Stimulated activated naive CD8-positive, alpha-beta T cell treated with anti-CD3 and anti-CD28 coated beads, Interleukin-15, amount 100 ng/mL, for 72 hours (primary cell): ENCODE measurements at regions not wholly inside any gene's neighbourhood (a gene's known extent, or its start where the extent isn't known, plus 50 kb on each side); places are given as distances from the start of the nearest gene placed in this dataset.
"Not testable (repeated sequence)": the region's sequence is repeated elsewhere in the genome, so short reads cannot be mapped to it uniquely, and the experiment has no call there.

Experiments used
- ATAC-seq: fragments of 150-1000 bp; cut with Tn5 transposase; 2 replicates; pipeline ENCODE4 v1.10.0; 2021; ENCODE audit warnings: mild to moderate bottlenecking, moderate library complexity
- DNase-seq, 2 donors: peaks; one replicate each; pipeline ENCODE4 v3.0.0; 2021 to 2022
- H3K27ac Mint-ChIP-seq, 2 donors: one replicate each; pipeline ENCODE4 v1.8.0; 2022; ENCODE audit warnings: mild to moderate bottlenecking in 2 of 2, mixed read lengths in 2 of 2, moderate library complexity in 2 of 2
- H3K27me3 Mint-ChIP-seq: one replicate; pipeline ENCODE4 v1.8.0; 2022; ENCODE audit warnings: mixed read lengths
- H3K4me1 Mint-ChIP-seq: one replicate; pipeline ENCODE4 v1.8.0; 2022; ENCODE audit warnings: mild to moderate bottlenecking, mixed read lengths
- H3K4me3 Mint-ChIP-seq, 2 donors: one replicate each; pipeline ENCODE4 v1.8.0; 2022; ENCODE audit warnings: mild to moderate bottlenecking in 2 of 2, mixed read lengths in 2 of 2, moderate library complexity in 1 of 2
- H3K9me3 Mint-ChIP-seq, 2 donors: one replicate each; pipeline ENCODE4 v1.8.0; 2022; ENCODE audit warnings: mixed read lengths in 2 of 2

DNA sequence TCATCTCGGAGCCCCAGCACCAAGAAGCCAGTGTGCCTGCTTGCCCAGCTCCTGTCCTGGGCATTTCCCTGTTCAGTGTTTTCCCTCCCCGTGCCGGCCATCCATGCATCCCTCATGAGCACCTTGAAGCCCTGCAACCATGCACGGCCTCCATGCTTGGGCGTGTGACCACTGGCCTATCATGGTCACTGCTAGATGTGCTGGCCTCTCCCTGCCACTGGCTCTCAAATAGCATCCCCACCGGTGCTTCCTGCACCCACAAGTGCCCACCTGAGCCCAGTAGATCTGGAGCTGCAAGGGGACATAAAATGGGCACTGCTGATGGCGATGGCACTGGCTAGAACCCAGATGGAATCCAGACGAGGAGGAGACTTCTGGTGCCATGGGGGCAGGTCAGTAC, 126.0 kb downstream of the TUBA3C start:
- H3K4me1 Mint-ChIP-seq, result no peaks in the 10 kb centered on the region
- peak overlapping the region in 1 of 2 donors; percentile 6 for H3K27ac Mint-ChIP-seq
- H3K4me3 Mint-ChIP-seq, result no peak overlapping the region
- DNase-seq, result no peak
- H3K27me3 Mint-ChIP-seq, result no peaks in the 10 kb centered on the region
- H3K9me3 Mint-ChIP-seq, result peaks cover 8 to 11% of the 10 kb centered on the region in 2 donors
- ATAC-seq, result no peak

DNA sequence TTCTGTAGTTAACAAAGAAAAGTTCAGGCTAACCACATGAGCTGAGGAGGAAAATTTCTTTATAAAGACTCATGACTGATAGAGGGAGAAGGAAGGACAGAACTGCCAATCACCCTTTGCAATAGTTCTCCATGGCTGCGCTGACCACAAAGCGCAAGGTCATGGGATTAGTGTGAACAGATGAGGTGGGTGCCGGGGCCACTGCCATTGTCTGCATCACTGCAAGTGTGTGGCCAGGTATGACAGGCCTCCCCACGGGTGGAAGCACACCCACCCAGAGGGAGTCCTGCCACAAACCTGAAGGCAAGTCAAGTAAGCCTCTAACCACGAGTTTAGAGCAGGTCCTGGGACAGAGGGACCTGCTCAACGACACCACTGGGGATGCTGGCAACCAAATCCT, 128.1 kb downstream of the TUBA3C start:
- ATAC-seq (no peak), DNase-seq (no peak)
- Mint-ChIP-seq H3K27me3 (no peaks in the 10 kb centered on the region), H3K9me3 (peaks cover 8 to 11% of the 10 kb centered on the region in 2 donors), H3K27ac (no peak overlapping the region), H3K4me1 (no peaks in the 10 kb centered on the region), H3K4me3 (no peak overlapping the region)

DNA sequence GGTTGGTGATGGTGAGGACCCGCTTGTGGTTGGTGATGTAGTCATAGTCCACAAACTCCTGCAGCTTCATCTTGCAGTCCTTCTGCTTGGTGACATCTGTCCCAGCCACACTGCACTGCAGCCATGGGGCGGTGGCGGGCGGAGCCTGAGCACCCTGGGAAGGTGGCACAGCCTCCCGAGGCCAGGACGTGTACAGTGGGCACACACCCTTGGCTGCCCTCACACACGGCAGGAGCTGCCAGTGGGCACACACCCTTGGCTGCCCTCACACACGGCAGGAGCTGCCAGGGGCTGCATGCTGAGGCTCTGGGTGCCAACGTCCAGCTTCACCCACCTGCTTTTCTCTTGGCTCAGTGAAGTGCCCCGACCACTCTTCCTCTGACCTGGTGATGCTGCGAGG, 128.7 kb downstream of the TUBA3C start:
- Mint-ChIP-seq H3K4me1 (no peaks in the 10 kb centered on the region), H3K9me3 (peaks cover 8 to 11% of the 10 kb centered on the region in 2 donors), H3K27me3 (no peaks in the 10 kb centered on the region), H3K27ac (no peak overlapping the region), H3K4me3 (no peak overlapping the region)
- no peak for ATAC-seq
- DNase-seq, result no peak

DNA sequence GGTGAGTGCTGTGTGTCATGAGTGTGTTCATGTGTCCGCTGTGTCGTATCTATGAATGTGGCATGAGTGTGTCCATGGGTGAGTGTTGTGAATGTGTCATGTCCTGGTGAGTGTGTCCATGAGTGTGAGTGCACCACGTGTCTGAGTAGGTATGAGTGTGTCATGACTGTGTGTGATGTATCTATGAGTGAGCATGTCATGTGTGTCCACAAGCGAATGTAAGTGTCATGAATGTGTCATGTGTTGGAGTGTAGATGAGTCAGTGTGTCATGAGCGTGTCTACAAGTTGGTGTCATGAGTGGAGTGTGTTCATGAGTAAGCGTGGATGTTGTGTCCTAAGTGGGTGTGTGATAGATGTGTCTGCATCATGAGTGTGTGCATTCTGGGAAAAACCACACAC, 129.4 kb downstream of the TUBA3C start:
- H3K9me3 Mint-ChIP-seq, result peaks cover 8 to 11% of the 10 kb centered on the region in 2 donors
- no peaks in the 10 kb centered on the region for H3K4me1 Mint-ChIP-seq
- ATAC-seq, result no peak
- DNase-seq, result no peak
- H3K27ac Mint-ChIP-seq, result no peak overlapping the region
- no peaks in the 10 kb centered on the region for H3K27me3 Mint-ChIP-seq
- H3K4me3 Mint-ChIP-seq, result no peak overlapping the region

DNA sequence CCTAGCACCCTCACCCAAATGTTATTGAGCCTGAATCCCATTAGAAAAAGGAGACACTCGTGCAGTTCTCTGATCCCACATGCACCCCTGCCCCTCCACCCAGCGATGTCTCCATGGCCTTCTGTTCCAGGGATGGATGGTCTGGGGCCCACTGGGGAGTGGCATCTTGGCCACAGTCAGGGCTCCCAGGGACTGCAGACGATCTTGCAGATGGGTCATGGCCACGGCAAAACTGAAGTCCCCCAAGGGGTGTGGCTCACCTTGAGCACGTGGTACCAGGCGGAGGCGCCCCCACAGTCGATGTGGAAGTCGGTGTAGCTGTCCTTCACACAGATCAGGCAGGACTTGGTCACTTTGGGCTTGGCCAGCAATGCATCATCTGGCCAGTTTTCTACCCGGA, 130.7 kb downstream of the TUBA3C start:
- peak; percentile 6 for ATAC-seq
- no peak for DNase-seq
- Mint-ChIP-seq H3K4me1 (no peaks in the 10 kb centered on the region), H3K27me3 (no peaks in the 10 kb centered on the region), H3K9me3 (peaks cover 8 to 11% of the 10 kb centered on the region in 2 donors), H3K4me3 (no peak overlapping the region), H3K27ac (no peak overlapping the region)

DNA sequence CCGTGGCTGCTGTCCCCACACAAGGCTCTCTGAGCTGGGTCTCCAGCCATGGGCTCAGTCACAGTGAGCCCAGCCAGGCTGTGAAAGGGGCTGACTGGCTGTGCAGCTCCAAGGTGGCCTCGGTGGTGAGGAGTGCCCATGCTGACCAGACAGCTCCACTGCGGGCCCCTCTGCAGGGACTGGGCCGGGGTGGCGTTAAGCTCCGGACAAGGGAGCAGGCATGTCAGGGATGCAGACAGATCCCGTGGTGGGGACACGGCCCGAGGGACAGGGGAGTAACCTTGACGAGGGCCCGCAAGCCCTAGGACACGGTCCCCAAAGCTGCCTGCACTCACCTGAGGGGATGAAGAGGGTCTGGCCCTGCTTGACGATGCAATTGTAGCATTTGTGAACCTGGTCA, 132.0 kb downstream of the TUBA3C start:
- not testable (repeated sequence) for ATAC-seq, H3K27me3 Mint-ChIP-seq, H3K27ac Mint-ChIP-seq, H3K4me3 Mint-ChIP-seq, H3K4me1 Mint-ChIP-seq, DNase-seq
- peaks cover 8 to 11% of the 10 kb centered on the region in 2 donors for H3K9me3 Mint-ChIP-seq

DNA sequence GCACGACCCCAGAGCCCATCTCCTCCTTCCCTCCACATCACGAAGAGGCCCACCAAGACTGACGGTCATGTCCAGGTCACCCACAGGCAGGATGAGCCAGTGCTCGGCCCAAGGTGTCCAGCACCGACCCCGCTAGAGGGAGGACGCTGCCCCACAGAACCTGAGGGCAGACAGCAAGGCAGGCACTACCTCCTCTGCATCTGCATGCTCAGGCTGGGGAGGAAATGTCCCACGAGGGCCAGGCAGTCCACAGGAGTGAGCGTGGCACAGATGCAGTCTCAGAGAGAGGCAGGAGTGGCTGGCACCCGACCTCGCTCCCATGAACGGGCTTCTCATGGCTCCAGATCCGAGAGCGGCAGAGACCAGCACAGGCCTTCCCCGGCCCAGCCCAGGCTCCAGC, 133.2 kb downstream of the TUBA3C start:
- Mint-ChIP-seq H3K27me3 (no peaks in the 10 kb centered on the region), H3K9me3 (peaks cover 8 to 11% of the 10 kb centered on the region in 2 donors), H3K4me1 (no peaks in the 10 kb centered on the region), H3K27ac (no peak overlapping the region), H3K4me3 (no peak overlapping the region)
- DNase-seq (no peak), ATAC-seq (peak; percentile 24)

DNA sequence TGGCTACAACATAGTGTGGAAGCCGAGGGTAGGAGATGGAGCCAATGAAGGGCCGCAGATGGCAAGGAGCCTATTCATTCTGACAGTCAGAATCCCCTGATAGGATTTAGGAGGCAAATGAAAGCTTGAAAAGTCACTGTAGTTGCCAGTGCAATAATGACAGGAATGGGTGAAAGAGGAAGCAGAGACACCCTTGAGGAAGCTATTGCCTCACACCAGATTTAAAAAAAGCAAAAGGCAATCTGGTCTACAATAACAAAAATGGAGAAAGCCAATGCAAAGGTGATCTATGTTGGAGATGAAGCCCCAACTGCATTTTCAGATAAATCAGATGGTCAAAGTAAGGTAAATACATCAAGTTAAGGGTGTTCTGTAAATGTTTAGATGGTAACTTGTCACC, 158.5 kb downstream of the TUBA3C start:
- DNase-seq (no peak), ATAC-seq (no peak)
- Mint-ChIP-seq H3K9me3 (peaks cover 0 to 6% of the 10 kb centered on the region in 2 donors), H3K27me3 (peaks cover 20% of the 10 kb centered on the region), H3K4me1 (no peaks in the 10 kb centered on the region), H3K4me3 (no peak overlapping the region), H3K27ac (peak overlapping the region in 1 of 2 donors; percentile 9)

DNA sequence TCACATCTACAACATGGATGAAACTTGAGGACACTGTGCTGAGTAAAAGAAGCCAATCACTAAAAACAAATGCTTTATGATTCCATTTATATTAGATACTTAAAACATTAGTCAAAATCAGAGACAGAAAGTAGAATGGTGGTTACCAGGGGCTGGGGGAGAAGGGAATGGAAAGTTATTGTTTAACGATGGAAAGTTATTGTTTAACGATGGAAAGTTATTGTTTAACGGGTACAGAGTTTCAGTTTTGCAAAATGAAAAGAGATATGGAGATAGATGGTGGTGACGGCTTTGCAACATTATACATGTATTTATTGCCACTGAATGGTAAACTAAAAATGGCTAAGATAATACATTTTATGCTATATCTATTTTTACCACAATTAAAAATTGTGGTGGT, 160.6 kb downstream of the TUBA3C start:
- DNase-seq (no peak), ATAC-seq (no peak)
- H3K9me3 Mint-ChIP-seq, result peaks cover 0 to 6% of the 10 kb centered on the region in 2 donors
- H3K27me3 Mint-ChIP-seq, result peaks cover 20% of the 10 kb centered on the region
- H3K4me1 Mint-ChIP-seq, result no peaks in the 10 kb centered on the region
- no peak overlapping the region for H3K27ac Mint-ChIP-seq
- H3K4me3 Mint-ChIP-seq, result no peak overlapping the region

DNA sequence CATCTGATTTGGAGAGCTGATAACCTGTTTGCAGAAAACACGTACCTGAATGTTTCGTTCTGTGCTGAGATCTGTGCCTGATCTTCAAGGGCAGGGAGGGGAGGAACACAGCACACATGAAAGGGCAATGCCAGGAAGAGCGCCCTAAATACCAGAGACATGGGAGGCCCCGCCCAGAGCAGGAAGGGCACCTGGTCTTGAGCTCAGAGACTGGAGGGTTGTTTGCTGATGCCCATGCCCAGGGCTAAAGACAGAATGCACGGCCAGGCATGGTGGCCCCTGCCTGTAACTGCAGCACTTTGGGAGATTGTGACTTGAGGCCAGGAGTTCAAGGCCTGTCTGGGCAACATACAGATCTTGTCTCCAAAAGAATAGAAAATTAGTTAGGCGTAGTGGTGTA, 183.2 kb downstream of the TUBA3C start:
- H3K27ac Mint-ChIP-seq, result no peak overlapping the region
- ATAC-seq (peak; percentile 9), DNase-seq (no peak)
- H3K4me1 Mint-ChIP-seq, result no peaks in the 10 kb centered on the region
- peaks cover 0 to 14% of the 10 kb centered on the region in 2 donors for H3K9me3 Mint-ChIP-seq
- no peak overlapping the region for H3K4me3 Mint-ChIP-seq
- H3K27me3 Mint-ChIP-seq, result no peaks in the 10 kb centered on the region

DNA sequence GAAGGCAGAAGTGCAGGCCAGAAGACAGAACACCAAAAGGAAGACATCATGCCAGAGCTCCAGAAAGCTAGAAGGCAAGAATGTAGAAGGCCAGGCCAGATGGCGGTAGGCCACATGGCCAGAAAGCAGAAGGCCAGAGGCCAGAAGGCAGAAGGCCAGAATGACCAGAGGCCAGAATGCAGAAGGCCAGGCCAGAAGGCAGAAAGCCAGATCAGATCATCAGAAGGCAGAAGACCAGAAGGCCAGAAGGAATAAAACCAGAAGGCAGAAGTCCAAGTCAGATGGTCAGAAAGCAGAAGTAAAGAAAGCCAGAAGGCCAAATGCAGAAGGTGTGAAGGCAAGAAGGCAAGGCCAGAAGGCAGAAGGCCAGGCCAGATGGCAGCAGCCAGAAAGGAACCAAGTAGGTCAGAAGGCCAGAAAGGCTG, 185.0 kb downstream of the TUBA3C start:
- Mint-ChIP-seq H3K9me3 (peaks cover 0 to 31% of the 10 kb centered on the region in 2 donors), H3K27ac (peak overlapping the region in 1 of 2 donors; percentile 50), H3K4me3 (no peak overlapping the region), H3K27me3 (no peaks in the 10 kb centered on the region), H3K4me1 (no peaks in the 10 kb centered on the region)
- DNase-seq (no peak), ATAC-seq (no peak)

DNA sequence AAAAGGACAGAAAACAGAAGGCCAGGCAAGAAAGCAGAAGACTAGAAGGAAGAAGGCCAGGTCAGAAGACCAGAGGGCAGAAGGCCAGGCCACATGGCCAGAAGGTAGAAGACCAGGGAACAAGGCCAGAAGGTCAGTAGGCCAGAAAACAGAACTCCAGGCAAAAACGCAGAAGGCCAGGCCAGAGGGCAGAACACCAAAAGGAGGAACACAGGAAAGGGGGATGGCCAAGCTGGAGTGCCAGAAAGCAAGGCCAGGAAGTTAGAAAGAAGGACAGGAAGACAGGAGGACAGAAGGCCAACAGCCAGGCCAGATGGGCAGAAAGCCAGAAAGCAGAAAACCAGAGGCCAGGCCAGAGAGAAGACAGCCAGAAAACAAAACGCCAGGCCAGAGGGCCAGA, 185.4 kb downstream of the TUBA3C start:
- Mint-ChIP-seq H3K4me3 (no peak overlapping the region), H3K4me1 (no peaks in the 10 kb centered on the region), H3K27ac (no peak overlapping the region), H3K9me3 (peaks cover 0 to 32% of the 10 kb centered on the region in 2 donors), H3K27me3 (no peaks in the 10 kb centered on the region)
- no peak for DNase-seq
- no peak for ATAC-seq

DNA sequence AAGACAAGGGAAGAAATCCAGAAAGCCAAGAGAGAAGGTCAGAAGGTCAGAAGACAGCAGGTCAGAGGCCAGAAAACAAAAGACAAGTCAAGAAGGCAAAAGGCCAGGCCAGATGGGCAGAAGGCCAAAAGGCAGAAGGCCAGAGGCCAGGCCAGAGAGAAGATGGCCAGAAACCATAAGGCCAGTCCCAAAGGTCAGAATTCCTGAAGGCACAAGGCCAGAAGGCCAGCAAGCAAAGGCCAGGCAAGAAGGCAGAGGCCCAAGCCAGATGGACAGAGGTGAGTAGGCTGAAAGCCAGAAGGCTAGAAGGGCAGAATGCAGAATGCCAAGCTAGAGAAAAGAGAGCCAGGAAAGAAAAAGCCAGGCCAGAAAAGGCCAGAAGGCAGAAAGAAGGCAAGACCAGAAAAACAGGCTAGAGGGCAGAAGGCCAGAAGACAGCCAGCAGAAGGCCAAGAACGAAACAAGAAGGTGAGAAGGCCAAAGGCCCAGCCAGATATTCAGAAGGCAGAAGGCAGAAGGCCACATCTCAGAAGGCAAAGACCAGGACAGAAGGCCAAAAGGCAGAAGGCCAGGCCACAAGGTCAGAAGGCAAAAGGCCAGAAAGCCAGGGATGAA, 186.3 kb downstream of the TUBA3C start:
- H3K27ac Mint-ChIP-seq, result no peak overlapping the region
- H3K4me3 Mint-ChIP-seq, result no peak overlapping the region
- H3K27me3 Mint-ChIP-seq, result no peaks in the 10 kb centered on the region
- ATAC-seq, result no peak
- H3K4me1 Mint-ChIP-seq, result no peaks in the 10 kb centered on the region
- DNase-seq, result no peak
- H3K9me3 Mint-ChIP-seq, result peaks cover 0 to 32% of the 10 kb centered on the region in 2 donors

DNA sequence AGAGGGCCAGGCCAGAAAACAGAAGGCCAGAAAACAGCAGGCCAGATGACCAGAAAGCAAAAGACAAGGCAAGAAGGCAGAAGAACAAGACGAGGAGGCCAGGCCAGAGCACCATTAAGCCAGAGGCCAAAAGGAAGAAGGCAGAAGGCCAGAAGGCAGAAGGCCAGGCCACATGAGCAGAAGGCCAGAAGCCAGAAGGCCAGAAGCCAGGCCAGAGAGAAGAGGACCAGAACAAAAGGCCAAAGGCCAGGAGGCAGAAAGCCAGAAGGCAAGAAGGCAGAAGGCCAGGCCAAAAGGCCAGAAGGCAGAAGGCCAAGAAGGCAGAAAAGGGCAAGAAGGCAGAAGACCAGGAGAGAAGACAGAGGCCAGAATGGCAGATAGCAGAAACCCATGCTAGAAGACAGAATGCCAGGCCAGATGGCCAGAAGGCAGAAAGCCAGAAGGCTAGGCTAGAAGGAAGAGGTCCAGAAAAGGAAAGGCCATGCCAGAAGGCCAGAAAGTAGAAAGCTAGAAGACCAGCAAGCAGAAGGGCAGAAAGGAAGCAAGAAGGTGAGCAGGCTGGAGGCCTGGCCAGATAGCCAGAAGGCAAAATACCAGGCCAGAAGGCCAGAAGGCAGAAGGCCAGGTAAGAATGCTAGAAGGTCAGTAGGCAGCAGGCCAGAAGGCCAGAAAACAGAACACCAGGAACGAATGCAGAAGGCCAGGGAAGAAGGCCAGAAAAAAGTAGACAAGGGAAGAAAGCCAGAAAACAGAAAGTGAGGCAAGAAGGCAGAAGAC, 187.6 kb downstream of the TUBA3C start:
- ATAC-seq (no peak), DNase-seq (no peak)
- H3K4me1 Mint-ChIP-seq, result no peaks in the 10 kb centered on the region
- H3K4me3 Mint-ChIP-seq, result no peak overlapping the region
- peak overlapping the region in 1 of 2 donors; percentile 0 for H3K27ac Mint-ChIP-seq
- peaks cover 0 to 32% of the 10 kb centered on the region in 2 donors for H3K9me3 Mint-ChIP-seq
- H3K27me3 Mint-ChIP-seq, result no peaks in the 10 kb centered on the region

DNA sequence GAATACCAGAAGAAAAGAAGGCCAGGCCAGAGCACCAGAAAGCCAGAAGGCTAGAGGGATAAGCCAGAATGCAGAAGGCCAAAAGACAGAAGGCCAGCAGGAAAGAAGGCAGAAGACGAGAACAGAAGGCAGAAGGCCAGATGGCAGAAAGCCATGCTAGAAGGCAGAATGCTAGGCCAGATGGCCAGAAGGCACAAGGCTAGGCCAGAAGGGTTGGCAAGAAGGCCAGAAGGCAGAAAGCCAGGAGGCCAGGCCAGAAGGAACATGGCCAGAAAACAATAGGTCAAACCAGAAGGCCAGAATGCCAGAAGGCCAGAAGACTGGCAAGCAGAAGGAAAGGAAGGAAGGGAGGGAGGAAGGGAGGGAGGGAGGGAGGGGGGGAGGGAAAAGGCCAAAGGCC, 188.8 kb downstream of the TUBA3C start:
- Mint-ChIP-seq H3K4me3 (no peak overlapping the region), H3K9me3 (peaks cover 0 to 32% of the 10 kb centered on the region in 2 donors), H3K27ac (peak overlapping the region in 1 of 2 donors; percentile 81), H3K27me3 (no peaks in the 10 kb centered on the region), H3K4me1 (no peaks in the 10 kb centered on the region)
- no peak for DNase-seq
- ATAC-seq, result no peak

DNA sequence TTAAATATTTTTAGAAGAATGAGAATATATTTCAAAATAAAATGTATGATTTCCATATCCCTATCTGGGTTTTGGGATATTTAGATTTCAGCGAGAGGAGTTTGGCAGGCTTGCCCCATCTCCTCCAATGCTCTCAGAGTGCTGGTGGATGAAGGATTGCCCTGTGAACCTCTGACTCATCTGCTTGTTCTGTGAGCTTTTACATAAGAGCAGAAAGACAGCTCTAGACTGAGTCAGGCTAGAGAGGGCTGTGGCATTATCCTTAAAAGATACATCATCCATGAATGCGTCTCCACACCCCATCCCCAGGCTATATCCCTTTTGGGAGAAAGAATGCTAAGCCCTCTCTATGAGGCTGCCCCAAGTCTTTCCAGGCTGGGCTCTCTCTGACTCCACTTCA, 190.6 kb downstream of the TUBA3C start:
- Mint-ChIP-seq H3K4me3 (no peak overlapping the region), H3K9me3 (peaks cover 0 to 32% of the 10 kb centered on the region in 2 donors), H3K4me1 (no peaks in the 10 kb centered on the region), H3K27me3 (no peaks in the 10 kb centered on the region), H3K27ac (no peak overlapping the region)
- no peak for DNase-seq
- no peak for ATAC-seq
